ENCODE measurements at regions not wholly inside any gene's neighbourhood (a gene's known extent, or its start where the extent isn't known, plus 50 kb on each side); places are given as distances from the start of the nearest gene placed in this dataset.

- H3K79me2 ChIP-seq (ENCODE audit: control insufficient read depth, insufficient read depth, low read length), result no peaks in the 10 kb centered on the region
- no peaks in the 10 kb centered on the region for H3K27me3 ChIP-seq (replicated peaks in 1 of 2; ENCODE audit: control insufficient read depth in 2 of 2, insufficient read depth in 2 of 2, low read length in 1 of 2)
- H3K27ac ChIP-seq (ENCODE audit: control insufficient read depth, insufficient read depth), result no peak overlapping the region
- no peak overlapping the region for H2AFZ ChIP-seq (ENCODE audit: control insufficient read depth, low read depth, low read length)
- in situ Hi-C loops (cut with MboI), result no loop called here
- intact Hi-C loops (cut with micrococcal nuclease; ENCODE audit: unreplicated experiment), result no loop called here
- H3K9ac ChIP-seq (ENCODE audit: control insufficient read depth, insufficient read depth, low read length), result no peak overlapping the region
- FAIRE-seq (no peak), DNase-seq (ENCODE audit: low read depth, low spot score) (no peak), ATAC-seq (no peak)
- H4K20me1 ChIP-seq (ENCODE audit: control insufficient read depth, insufficient read depth), result no peaks in the 10 kb centered on the region
- no peak for TF ChIP-seq SMC3 (IDR thresholded peaks at IDR 0.05; ENCODE audit: borderline replicate concordance, low read length)
- TF ChIP-seq PRDM15 (CRISPR knock-in tag; IDR thresholded peaks at IDR 0.05), result no peak
- no peak for TF ChIP-seq KAT2A (conservative IDR thresholded peaks at IDR 0.05; ENCODE audit: control insufficient read depth, low read depth, low read length)
- TF ChIP-seq BRCA1 (IDR thresholded peaks at IDR 0.05; ENCODE audit: low read depth, low read length), result no peak
- no peak for TF ChIP-seq EP300 (IDR thresholded peaks at IDR 0.05; ENCODE audit: borderline replicate concordance in 1 of 2, control insufficient read depth in 1 of 2, low read depth in 2 of 2, low read length in 2 of 2)
- RAD21 ChIA-PET (ENCODE audit: unreplicated experiment), result no interaction called here
- BruUV-seq (replicated peaks), result no TSS peak
- no peaks in the 10 kb centered on the region for H3K36me3 ChIP-seq (ENCODE audit: control insufficient read depth in 2 of 2, insufficient read depth in 2 of 2, low read length in 1 of 2)
- no peaks in the 10 kb centered on the region for H3K4me1 ChIP-seq (ENCODE audit: control insufficient read depth, insufficient read depth, low read length)
- SMC1A ChIA-PET (ENCODE audit: uncharacterized antibody, unreplicated experiment), result no interaction called here
- no peak overlapping the region for H3K4me2 ChIP-seq (ENCODE audit: control insufficient read depth, insufficient read depth)
- no peak overlapping the region for H3K4me3 ChIP-seq
- CTCF ChIA-PET, result interaction anchor here (0.6 to 0.7 kb wide), 2 partner anchors 19 to 112 kb away, joined by 3 read pairs; no protein-coding TSS in a partner anchor
- POLR2A ChIA-PET, result no interaction called here
- WGBS (ENCODE audit: insufficient coverage, insufficient replicate concordance, low lambda C conversion rate, missing lambda C conversion rate), result 6% methylated on average over 3 of the region's 3 CpGs
- no peaks in the 10 kb centered on the region for H3K9me3 ChIP-seq (replicated peaks; ENCODE audit: control insufficient read depth, insufficient read depth, low read length)
Measured at GRCh38 chr13:69363360-69363759, 744.3 kb upstream of the ATXN8OS start.
